ENCODE measurements at regions not wholly inside any gene's neighbourhood (a gene's known extent, or its start where the extent isn't known, plus 50 kb on each side); places are given as distances from the start of the nearest gene placed in this dataset.

DNA sequence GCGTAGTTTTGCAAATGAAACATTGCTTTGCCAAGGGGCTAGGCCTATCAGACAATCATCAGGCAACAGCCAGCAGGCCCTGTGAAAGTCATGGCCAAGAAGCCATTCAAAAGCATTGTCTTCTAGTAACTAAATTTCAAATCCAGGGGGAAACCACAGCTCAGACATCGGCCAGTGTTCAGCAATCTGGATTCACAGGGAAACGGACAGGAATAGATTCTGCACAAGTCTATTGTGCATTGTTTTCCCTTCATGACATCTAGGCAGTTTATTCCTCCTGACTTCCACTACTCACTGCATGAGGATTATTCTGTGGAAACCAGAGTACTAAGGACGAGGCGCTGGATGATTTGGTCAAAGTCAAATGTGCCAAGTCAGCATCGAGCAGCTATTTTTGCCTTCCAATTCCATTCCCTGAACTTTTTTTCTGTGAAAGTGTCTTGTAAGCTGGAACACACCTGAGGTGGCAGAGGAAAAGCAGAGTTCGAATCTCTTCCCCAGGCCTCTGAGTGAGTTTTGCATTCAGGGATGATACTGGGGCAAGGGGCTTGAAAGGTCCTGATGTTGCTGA is 75.4 kb downstream of the VCPKMT start:
- no peak for DNase-seq

DNA sequence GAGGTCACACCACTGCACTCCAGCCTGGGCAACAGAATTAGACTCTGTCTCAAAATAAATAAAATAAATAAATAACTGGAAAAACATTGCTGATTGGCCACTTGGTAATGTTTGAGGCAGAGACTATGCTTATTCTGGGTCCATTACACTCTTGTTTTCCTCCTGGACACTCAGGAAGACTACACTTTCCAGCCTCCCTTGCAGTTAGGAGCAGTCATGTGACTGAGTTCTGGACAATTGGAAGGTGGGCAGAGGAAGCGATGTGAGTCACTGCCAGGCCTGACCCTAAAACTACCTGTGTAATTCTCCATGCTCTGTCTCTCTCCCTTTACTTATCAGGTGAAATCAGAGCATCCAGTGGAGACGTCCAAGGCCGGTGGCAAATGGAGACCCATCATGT is 74.4 kb downstream of the VCPKMT start:
- DNase-seq = no peak

DNA sequence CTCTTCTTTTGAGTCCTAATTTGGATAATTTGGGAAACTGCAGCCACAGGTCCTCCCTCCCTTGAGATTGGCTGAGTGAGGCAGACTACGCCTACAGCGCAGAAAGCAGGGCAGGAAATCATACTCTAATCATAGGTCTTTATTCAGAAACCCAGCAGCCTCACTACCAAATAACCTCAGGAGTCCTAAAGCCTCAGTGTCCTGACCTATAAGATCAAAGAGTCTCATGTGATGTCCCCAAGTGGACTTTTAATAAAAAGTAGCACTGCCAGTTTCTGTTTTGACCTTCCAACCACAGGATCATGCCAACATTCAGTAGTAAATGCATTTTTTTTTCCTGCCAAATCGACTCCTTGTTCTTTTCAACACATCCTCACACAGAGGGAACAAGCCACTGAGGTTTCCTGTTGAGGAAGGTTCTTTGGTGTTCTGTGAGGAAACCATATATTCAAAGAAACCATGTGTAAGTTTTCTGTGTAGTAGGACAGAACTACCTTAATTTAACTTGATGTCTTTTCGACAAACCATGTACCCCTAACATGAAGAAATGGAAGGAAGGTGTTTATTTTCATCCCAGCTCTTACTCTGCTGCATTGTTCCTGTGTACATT is 72.2 kb downstream of the VCPKMT start:
- no peak for DNase-seq

DNA sequence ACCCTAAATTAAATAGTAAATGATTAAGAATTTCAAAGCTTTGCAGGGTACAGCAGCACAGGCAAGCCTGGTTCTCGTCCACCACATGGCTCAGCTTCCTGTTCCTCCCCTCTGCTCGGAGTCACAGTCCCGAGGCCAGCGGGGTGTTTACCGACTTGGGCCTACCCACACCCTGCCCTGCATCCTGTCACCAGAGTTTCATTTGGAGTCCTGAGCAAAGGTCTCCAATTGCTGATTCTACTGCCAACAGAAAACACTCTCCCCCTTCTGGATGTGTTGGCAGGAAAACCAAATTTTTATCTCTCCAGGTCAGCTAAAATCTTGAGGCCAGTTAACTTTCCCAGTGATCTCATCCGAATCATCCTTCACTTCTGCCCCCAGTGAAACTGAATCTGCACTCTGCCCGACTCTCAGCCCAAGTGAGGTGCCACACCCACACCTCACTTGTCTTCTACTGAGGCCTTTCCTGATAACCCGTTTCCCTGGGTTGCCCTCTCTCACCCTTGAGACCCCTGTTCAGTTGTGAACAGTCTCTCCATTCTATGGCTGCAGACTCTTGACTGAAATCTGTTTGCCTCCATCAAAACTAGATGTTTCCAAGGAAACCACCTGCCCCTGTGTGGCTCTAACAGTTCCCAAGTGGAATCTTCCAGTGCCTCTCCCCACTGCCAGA is 71.2 kb downstream of the VCPKMT start:
- peak; percentile 53 for DNase-seq

DNA sequence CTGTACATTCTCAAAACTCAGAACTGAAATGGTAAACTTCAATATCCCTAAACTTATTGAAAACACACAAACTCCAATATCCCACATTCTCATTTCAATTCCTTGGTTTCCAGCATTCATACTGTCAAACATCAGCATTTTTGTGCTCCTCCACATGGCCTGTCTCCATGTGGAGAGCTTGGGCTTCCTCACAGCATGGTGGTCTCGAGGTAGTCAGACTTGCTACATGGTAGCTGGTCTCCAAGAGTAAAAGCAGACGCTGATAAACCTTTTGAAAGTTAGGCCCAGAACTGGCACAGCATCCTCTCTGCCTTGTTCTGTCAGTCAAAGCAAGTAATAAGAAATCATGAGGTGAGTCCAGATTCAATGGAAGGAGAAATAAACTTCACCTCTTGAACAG is 70.5 kb downstream of the VCPKMT start:
- no peak for DNase-seq

DNA sequence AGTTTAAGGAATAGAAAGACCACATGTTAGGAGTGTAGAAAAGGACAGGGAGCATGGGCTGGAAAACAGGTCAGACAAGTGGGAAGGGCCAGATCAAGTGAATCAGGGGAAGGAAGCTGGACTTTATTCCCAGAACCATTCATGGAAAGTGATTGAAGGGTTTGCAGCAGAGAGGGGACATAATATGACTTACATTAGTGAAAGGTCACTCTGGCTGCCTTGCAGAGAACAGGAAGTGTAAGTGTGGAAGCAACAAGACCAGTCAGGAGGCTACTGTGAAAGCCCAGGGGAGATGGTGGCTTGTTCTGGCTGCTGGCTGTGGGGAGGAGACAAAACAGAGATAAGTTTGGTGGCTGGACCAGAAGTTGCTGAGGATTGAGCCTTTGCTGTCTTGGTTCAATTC is 69.1 kb downstream of the VCPKMT start:
- peak; percentile 59 for DNase-seq

DNA sequence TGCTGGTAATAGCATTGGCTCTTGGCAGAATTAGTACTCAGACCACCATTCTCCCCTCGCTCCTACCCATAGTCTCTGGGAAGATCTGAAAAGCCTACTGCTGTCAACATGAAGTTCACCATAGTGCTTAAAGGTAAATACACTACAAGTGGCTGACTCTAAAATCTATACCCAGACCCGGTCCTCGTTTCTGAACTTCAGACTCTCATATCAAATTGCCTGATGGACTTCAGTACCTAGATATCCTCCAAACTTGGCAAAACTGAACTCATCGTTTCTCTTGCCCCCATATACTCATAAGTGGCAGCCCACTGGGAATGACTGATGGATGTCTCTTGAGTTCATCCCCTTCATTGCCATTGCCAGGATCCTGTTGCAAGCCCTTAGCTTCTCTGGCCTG is 67.3 kb downstream of the VCPKMT start:
- DNase-seq = no peak

DNA sequence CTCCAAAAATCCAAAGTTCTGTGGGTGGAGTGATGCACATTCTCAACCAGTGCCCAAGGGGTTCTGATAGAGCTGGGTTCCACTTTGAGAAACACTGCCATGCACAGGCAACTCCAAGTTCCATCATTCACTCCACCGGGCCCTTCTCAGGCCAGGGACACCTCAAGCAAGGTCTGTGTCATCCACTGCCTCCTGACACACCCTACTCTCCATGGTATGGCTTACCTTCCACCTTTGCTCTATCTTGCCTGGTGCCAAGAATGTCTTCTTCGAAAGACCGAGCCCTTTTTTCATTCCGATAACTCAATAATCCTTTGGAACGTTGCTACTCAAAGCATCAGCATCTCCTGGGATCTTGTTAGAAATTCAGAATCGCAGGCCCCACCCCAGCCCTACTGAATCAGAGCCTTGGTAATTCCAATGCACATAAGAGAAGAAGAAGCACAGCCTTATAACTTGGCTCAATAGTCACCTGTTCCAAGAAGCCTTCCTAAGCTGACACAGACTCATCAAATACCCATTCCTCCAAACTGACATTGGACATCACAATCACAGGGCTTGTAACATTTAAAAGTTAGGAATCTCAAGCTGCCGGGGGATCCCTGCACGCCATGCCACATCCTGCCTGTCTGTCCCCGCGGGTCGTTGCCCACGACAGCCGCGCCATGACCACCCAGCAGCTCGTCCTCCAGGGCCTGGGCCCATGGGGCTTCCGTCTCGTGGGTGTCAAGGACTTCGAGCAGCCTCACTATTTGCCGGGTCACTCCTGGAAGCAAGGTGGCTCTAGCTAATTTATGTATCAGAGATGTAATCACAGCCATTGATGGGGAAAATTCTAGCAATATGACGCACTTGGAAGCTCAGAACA is 66.4 kb downstream of the VCPKMT start:
- DNase-seq = no peak

DNA sequence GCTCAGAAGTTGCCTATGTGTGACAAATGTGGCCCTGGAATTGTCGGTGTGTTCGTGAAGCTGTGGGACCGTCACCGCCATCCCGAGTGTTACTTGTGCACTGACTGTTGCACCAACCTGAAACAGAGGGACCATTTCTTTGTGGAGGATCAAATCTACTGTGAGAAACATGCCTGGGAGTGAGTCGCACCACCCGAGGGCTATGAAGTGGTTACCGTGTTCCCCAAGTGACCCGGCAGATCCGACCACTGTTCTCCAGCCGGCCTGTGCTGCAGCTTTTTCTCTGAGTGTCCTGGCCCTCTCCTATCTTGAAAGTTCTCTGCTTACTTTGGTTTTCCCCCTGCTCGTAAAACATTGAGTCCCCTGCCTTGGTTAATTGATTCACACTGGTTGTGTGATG is 65.3 kb downstream of the VCPKMT start:
- no peak for DNase-seq

DNA sequence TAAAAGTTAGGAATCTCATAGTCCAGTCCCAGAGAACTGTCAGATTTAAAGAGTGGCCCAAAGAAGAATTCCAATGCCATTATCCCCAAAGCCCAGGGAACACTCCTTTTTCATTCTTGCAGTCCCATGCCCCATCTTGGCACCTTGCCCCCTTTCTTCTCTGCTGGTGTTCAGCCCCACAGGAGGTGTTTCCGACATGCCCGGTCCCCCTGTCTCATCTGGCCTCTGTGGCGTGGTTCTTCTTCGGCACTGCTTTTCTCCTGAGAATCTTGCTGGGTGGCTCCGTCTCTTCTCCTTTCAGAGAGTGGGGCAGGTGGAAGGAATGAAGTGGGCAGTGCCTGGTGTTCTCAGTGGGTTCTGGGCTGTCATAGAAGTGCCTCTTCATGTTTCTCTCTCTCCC is 64.7 kb downstream of the VCPKMT start:
- DNase-seq = no peak

DNA sequence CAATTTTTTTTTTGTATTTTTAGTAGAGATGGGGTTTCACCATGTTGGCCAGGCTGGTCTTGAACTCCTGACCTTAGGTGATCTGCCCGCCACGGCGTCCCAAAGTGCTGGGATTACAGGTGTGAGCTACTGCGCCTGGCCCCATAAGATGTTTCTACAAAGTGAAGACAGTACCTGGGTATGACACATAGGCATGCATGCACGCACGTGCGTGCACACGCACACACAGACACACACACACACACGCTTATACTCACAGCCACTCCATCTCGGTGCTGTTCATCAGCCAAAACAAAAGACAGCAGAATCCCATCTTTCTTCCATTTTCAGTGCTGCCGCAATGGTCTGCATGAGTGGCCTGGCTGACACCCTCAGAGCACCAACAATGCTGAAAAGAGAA is 63.9 kb downstream of the VCPKMT start:
- no peak for DNase-seq

DNA sequence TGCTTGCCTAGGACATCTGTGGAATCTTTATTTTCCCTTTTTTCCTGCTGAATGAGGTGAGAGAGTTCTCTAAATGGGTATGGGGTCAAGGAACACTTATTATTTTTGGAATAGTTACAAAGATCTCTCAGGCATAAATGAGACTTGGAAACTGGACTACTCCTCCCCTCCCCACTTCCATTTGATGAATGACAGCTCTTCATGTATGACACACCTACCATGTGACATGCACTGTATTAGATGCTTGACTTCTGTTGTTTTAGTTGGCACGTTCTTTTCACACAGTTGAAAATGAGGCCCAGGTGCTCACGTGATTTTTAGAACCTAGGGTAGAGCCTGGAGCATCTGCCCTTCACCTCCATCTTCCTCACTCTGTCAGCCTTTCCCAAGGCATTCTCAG is 62.4 kb downstream of the VCPKMT start:
- DNase-seq = no peak

DNA sequence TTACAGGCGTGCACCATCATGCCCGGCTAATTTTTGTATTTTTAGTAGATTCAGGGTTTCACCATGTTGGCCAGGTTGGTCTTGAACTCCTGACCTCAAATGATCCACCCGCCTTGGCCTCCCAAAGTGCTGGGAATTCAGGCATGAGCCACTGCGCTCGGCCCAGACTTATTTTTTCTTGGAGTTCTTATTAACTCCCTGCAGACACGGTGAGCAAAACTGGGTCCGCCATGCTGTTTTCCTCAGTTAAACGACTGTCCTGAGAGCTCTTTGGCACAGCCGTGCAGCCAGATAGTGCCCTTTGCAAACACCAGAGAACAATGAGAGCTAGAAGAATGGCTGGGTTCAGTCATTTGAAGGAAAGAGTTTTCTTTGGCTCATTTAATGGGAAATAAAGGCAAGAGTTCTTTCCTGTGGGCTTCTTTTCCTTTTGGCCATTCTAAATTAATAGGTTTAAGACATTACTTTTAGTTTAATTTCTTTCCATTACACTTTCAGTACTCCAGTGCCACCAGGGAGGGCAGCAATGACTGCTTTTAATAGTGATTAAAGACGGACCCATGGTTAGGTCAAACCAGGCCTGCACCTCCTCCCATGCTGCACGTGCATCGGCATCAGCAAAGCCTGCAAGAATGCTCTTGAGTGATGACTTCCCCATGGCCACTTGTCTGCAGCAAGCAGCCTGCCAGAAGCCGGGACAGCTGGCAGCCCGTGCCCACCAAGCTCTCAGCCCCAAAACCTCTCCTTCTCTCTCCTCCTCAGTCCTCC is 60.7 kb downstream of the VCPKMT start:
- no peak for DNase-seq

DNA sequence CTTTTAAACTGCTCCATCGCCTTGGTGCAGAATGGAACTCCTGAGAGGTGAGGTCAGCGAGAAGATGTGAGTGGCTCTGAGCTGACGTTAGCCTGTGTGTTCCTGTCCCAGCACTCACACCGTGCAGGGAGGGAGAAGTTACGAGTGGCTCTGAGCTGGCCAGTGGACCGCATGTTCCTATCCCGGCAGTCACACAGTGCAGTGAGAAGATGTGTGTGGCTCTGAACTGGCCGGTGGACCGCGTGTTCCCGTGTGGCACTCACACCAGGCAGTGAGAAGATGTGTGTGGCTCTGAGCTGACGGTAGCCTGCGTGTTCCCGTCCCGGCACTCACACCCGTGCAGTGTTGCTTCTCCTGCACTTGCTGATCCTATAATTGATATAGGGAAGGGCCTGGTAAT is 59.9 kb downstream of the VCPKMT start:
- DNase-seq = no peak

DNA sequence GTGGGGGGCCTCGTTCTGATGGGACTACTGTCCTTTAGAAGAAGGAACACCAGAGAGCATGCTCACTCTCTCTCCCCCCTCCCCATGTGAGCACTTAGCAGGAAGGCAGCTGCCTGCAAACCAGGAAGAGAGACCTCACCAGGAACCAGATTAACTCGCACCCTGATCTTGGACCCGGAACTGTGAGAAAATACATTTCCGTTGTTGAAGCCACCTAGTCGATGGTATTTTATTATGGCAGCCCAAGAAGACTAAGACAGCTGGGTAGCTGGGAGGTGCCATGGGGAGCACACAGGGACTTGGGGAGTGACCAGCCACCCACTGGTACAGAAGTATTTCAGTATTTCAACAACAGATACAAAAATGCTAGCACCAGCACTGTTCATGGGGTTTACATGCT is 59.0 kb downstream of the VCPKMT start:
- DNase-seq = no peak

DNA sequence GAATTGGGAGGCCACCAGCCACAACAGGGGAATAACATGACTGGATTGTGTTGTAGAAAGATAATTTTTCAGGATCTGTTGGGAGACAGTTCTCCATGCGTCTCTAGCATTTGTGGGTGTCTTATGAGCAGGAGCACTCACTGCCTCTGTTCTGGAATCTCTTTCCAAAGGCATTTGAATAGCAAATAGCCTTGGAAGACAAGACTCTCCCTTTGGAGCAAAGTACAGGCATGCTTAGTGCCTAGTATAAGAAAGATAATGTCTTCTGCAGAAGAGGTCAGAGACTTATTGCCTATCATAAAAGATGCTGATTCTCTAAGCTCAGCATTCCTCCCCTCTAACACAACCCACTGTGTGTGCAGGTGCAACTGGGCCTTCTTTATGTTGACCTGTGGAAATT is 58.3 kb downstream of the VCPKMT start:
- no peak for DNase-seq

All from right hindlimb (tissue), 1 donor.